ENCODE measurements at regions not wholly inside any gene's neighbourhood (a gene's known extent, or its start where the extent isn't known, plus 50 kb on each side); places are given as distances from the start of the nearest gene placed in this dataset.

- Mint-ChIP-seq H3K27ac (no peak overlapping the region), H3K4me1 (ENCODE audit: low read depth in 2 of 2) (no peaks in the 10 kb centered on the region), H3K27me3 (no peaks in the 10 kb centered on the region), H3K4me3 (no peak overlapping the region), H3K36me3 (ENCODE audit: insufficient read depth) (no peaks in the 10 kb centered on the region), H3K9me3 (peaks cover 10 to 16% of the 10 kb centered on the region in 2 donors)
- DNase-seq = no peak
- ATAC-seq (replicated peaks) = no peak
Measured at GRCh38 chr4:96784336-96784735, 944.4 kb downstream of the PDHA2 start.

GRCh38 chr4:96786306-96786705 is 946.4 kb downstream of the PDHA2 start:
- Mint-ChIP-seq H3K27ac (no peak overlapping the region), H3K4me1 (ENCODE audit: low read depth in 2 of 2) (no peaks in the 10 kb centered on the region), H3K4me3 (no peak overlapping the region), H3K9me3 (peaks cover 8 to 16% of the 10 kb centered on the region in 2 donors), H3K36me3 (ENCODE audit: insufficient read depth) (no peaks in the 10 kb centered on the region), H3K27me3 (no peaks in the 10 kb centered on the region)
- no peak for DNase-seq
- ATAC-seq (replicated peaks) = no peak

- H3K4me3 Mint-ChIP-seq = no peak overlapping the region
- H3K27ac Mint-ChIP-seq = no peak overlapping the region
- H3K27me3 Mint-ChIP-seq = no peaks in the 10 kb centered on the region
- DNase-seq = no peak
- no peak for ATAC-seq (replicated peaks)
- peaks cover 11 to 16% of the 10 kb centered on the region in 2 donors for H3K9me3 Mint-ChIP-seq
- H3K4me1 Mint-ChIP-seq (ENCODE audit: low read depth in 2 of 2) = no peaks in the 10 kb centered on the region
- no peaks in the 10 kb centered on the region for H3K36me3 Mint-ChIP-seq (ENCODE audit: insufficient read depth)
Measured at GRCh38 chr4:96787766-96788165, 947.9 kb downstream of the PDHA2 start.

GRCh38 chr4:96809563-96809962 is 969.7 kb downstream of the PDHA2 start:
- Mint-ChIP-seq H3K4me1 (ENCODE audit: low read depth in 2 of 2) (no peaks in the 10 kb centered on the region), H3K27ac (no peak overlapping the region), H3K36me3 (ENCODE audit: insufficient read depth) (no peaks in the 10 kb centered on the region), H3K9me3 (peaks cover 3 to 7% of the 10 kb centered on the region in 2 donors), H3K27me3 (no peaks in the 10 kb centered on the region), H3K4me3 (no peak overlapping the region)
- no peak for DNase-seq
- no peak for ATAC-seq (replicated peaks)

GRCh38 chr4:96827086-96827485 is 987.2 kb downstream of the PDHA2 start:
- Mint-ChIP-seq H3K4me3 (no peak overlapping the region), H3K36me3 (ENCODE audit: insufficient read depth) (no peaks in the 10 kb centered on the region), H3K9me3 (peaks cover 1 to 9% of the 10 kb centered on the region in 2 donors), H3K4me1 (ENCODE audit: low read depth in 2 of 2) (no peaks in the 10 kb centered on the region), H3K27ac (no peak overlapping the region), H3K27me3 (no peaks in the 10 kb centered on the region)
- ATAC-seq (replicated peaks) = no peak
- DNase-seq = no peak

- Mint-ChIP-seq H3K9me3 (peaks cover 1 to 6% of the 10 kb centered on the region in 2 donors), H3K4me1 (ENCODE audit: low read depth in 2 of 2) (no peaks in the 10 kb centered on the region), H3K27me3 (no peaks in the 10 kb centered on the region), H3K27ac (no peak overlapping the region), H3K4me3 (no peak overlapping the region), H3K36me3 (ENCODE audit: insufficient read depth) (no peaks in the 10 kb centered on the region)
- DNase-seq (no peak), ATAC-seq (replicated peaks) (no peak)
Measured at GRCh38 chr4:96833831-96834230, 993.9 kb downstream of the PDHA2 start.

GRCh38 chr4:96835991-96836390 is 996.1 kb downstream of the PDHA2 start:
- Mint-ChIP-seq H3K36me3 (ENCODE audit: insufficient read depth) (no peaks in the 10 kb centered on the region), H3K27me3 (no peaks in the 10 kb centered on the region), H3K4me1 (ENCODE audit: low read depth in 2 of 2) (no peaks in the 10 kb centered on the region), H3K27ac (no peak overlapping the region), H3K4me3 (no peak overlapping the region), H3K9me3 (peaks cover 1 to 6% of the 10 kb centered on the region in 2 donors)
- ATAC-seq (replicated peaks) (no peak), DNase-seq (no peak)

GRCh38 chr4:96839441-96839840 is 999.5 kb downstream of the PDHA2 start:
- H3K4me3 Mint-ChIP-seq = no peak overlapping the region
- H3K27ac Mint-ChIP-seq = no peak overlapping the region
- H3K27me3 Mint-ChIP-seq = no peaks in the 10 kb centered on the region
- DNase-seq = no peak
- ATAC-seq (replicated peaks) = no peak
- no peaks in the 10 kb centered on the region for H3K36me3 Mint-ChIP-seq (ENCODE audit: insufficient read depth)
- peaks cover 3 to 6% of the 10 kb centered on the region in 2 donors for H3K9me3 Mint-ChIP-seq
- no peaks in the 10 kb centered on the region for H3K4me1 Mint-ChIP-seq (ENCODE audit: low read depth in 2 of 2)

GRCh38 chr4:96841801-96842200 is 1001.9 kb downstream of the PDHA2 start:
- Mint-ChIP-seq H3K9me3 (peaks cover 0 to 3% of the 10 kb centered on the region in 2 donors), H3K4me1 (ENCODE audit: low read depth in 2 of 2) (no peaks in the 10 kb centered on the region), H3K4me3 (no peak overlapping the region), H3K27ac (no peak overlapping the region), H3K27me3 (no peaks in the 10 kb centered on the region), H3K36me3 (ENCODE audit: insufficient read depth) (no peaks in the 10 kb centered on the region)
- DNase-seq = no peak
- no peak for ATAC-seq (replicated peaks)

GRCh38 chr4:96844858-96845490 is 1005.1 kb downstream of the PDHA2 start:
- Mint-ChIP-seq H3K9me3 (peaks cover 0 to 5% of the 10 kb centered on the region in 2 donors), H3K4me1 (ENCODE audit: low read depth in 2 of 2) (no peaks in the 10 kb centered on the region), H3K4me3 (no peak overlapping the region), H3K27me3 (no peaks in the 10 kb centered on the region), H3K27ac (no peak overlapping the region), H3K36me3 (ENCODE audit: insufficient read depth) (no peaks in the 10 kb centered on the region)
- ATAC-seq (replicated peaks) (no peak), DNase-seq (no peak)

GRCh38 chr4:96845819-96846218 is 1005.9 kb downstream of the PDHA2 start:
- Mint-ChIP-seq H3K36me3 (ENCODE audit: insufficient read depth) (no peaks in the 10 kb centered on the region), H3K27ac (no peak overlapping the region), H3K4me1 (ENCODE audit: low read depth in 2 of 2) (no peaks in the 10 kb centered on the region), H3K9me3 (peaks cover 0 to 8% of the 10 kb centered on the region in 2 donors), H3K4me3 (no peak overlapping the region), H3K27me3 (no peaks in the 10 kb centered on the region)
- no peak for ATAC-seq (replicated peaks)
- DNase-seq = no peak

- DNase-seq = no peak
- no peak for ATAC-seq (replicated peaks)
- no peaks in the 10 kb centered on the region for H3K36me3 Mint-ChIP-seq (ENCODE audit: insufficient read depth)
- H3K4me3 Mint-ChIP-seq = no peak overlapping the region
- no peak overlapping the region for H3K27ac Mint-ChIP-seq
- H3K9me3 Mint-ChIP-seq = peaks cover 0 to 4% of the 10 kb centered on the region in 2 donors
- H3K27me3 Mint-ChIP-seq = no peaks in the 10 kb centered on the region
- no peaks in the 10 kb centered on the region for H3K4me1 Mint-ChIP-seq (ENCODE audit: low read depth in 2 of 2)
Measured at GRCh38 chr4:96874657-96875056, 1034.8 kb downstream of the PDHA2 start.

- Mint-ChIP-seq H3K4me3 (no peak overlapping the region), H3K9me3 (peaks cover 0 to 4% of the 10 kb centered on the region in 2 donors), H3K4me1 (ENCODE audit: low read depth in 2 of 2) (no peaks in the 10 kb centered on the region), H3K27ac (no peak overlapping the region), H3K27me3 (no peaks in the 10 kb centered on the region), H3K36me3 (ENCODE audit: insufficient read depth) (no peaks in the 10 kb centered on the region)
- no peak for ATAC-seq (replicated peaks)
- DNase-seq = no peak
Measured at GRCh38 chr4:96879527-96879926, 1039.6 kb downstream of the PDHA2 start.

GRCh38 chr4:96887857-96888256 is 1048.0 kb downstream of the PDHA2 start:
- H3K4me1 Mint-ChIP-seq (ENCODE audit: low read depth in 2 of 2) = no peaks in the 10 kb centered on the region
- H3K9me3 Mint-ChIP-seq = peaks cover 5 to 9% of the 10 kb centered on the region in 2 donors
- no peak overlapping the region for H3K4me3 Mint-ChIP-seq
- no peaks in the 10 kb centered on the region for H3K36me3 Mint-ChIP-seq (ENCODE audit: insufficient read depth)
- H3K27me3 Mint-ChIP-seq = no peaks in the 10 kb centered on the region
- DNase-seq (no peak), ATAC-seq (replicated peaks) (no peak)
- H3K27ac Mint-ChIP-seq = no peak overlapping the region

GRCh38 chr4:96894621-96895020 is 1054.7 kb downstream of the PDHA2 start:
- peaks cover 6 to 16% of the 10 kb centered on the region in 2 donors for H3K9me3 Mint-ChIP-seq
- no peak overlapping the region for H3K27ac Mint-ChIP-seq
- DNase-seq (no peak), ATAC-seq (replicated peaks) (no peak)
- no peaks in the 10 kb centered on the region for H3K36me3 Mint-ChIP-seq (ENCODE audit: insufficient read depth)
- H3K4me1 Mint-ChIP-seq (ENCODE audit: low read depth in 2 of 2) = no peaks in the 10 kb centered on the region
- no peaks in the 10 kb centered on the region for H3K27me3 Mint-ChIP-seq
- no peak overlapping the region for H3K4me3 Mint-ChIP-seq
